ENCODE measurements at regions not wholly inside any gene's neighbourhood (a gene's known extent, or its start where the extent isn't known, plus 50 kb on each side); places are given as distances from the start of the nearest gene placed in this dataset.

GRCh38 chr3:194990454-194991337 lies 280.3 kb downstream of the XXYLT1 start:
- no peak overlapping the region for H3K4me3 ChIP-seq (ENCODE audit: low read depth, low read length)
- DNase-seq (ENCODE audit: low read depth), result no peak
- no peak for TF ChIP-seq CTCF (IDR thresholded peaks at IDR 0.05; ENCODE audit: insufficient read depth, low read length)

GRCh38 chr3:194991338-194991654 lies 279.7 kb downstream of the XXYLT1 start:
- no peak for DNase-seq (ENCODE audit: low read depth)
- H3K4me3 ChIP-seq (ENCODE audit: low read depth, low read length), result no peak overlapping the region
- no peak for TF ChIP-seq CTCF (IDR thresholded peaks at IDR 0.05; ENCODE audit: insufficient read depth, low read length)

- no peak for DNase-seq (ENCODE audit: low read depth)
- TF ChIP-seq CTCF (IDR thresholded peaks at IDR 0.05; ENCODE audit: insufficient read depth, low read length), result no peak
- H3K4me3 ChIP-seq (ENCODE audit: low read depth, low read length), result no peak overlapping the region
Observed at GRCh38 chr3:194993896-194994295, 277.1 kb downstream of the XXYLT1 start.

- TF ChIP-seq CTCF (IDR thresholded peaks at IDR 0.05; ENCODE audit: insufficient read depth, low read length), result no peak
- DNase-seq (ENCODE audit: low read depth), result no peak
Observed at GRCh38 chr3:194994551-194994981, 276.4 kb downstream of the XXYLT1 start.

GRCh38 chr3:194995334-194995733 lies 275.6 kb downstream of the XXYLT1 start:
- DNase-seq (ENCODE audit: low read depth), result no peak
- TF ChIP-seq CTCF (IDR thresholded peaks at IDR 0.05; ENCODE audit: insufficient read depth, low read length), result no peak
- H3K4me3 ChIP-seq (ENCODE audit: low read depth, low read length), result no peak overlapping the region

More at GRCh38 chr3:194994551-194994981, 276.4 kb downstream of the XXYLT1 start:
- H3K4me3 ChIP-seq (ENCODE audit: low read depth, low read length), result no peak overlapping the region

- no peak for TF ChIP-seq CTCF (IDR thresholded peaks at IDR 0.05; ENCODE audit: insufficient read depth, low read length)
- H3K4me3 ChIP-seq (ENCODE audit: low read depth, low read length), result no peak overlapping the region
- no peak for DNase-seq (ENCODE audit: low read depth)
Observed at GRCh38 chr3:194995922-194996321, 275.0 kb downstream of the XXYLT1 start.
